CD4-positive, alpha-beta T cell treated with Interleukin-10 for 1 hour (primary cell): ENCODE measurements at regions not wholly inside any gene's neighbourhood (a gene's known extent, or its start where the extent isn't known, plus 50 kb on each side); places are given as distances from the start of the nearest gene placed in this dataset.

Experiments
- DNase-seq: peaks from one replicate; pipeline ENCODE4 v3.0.0-alpha.2; 2020

DNA sequence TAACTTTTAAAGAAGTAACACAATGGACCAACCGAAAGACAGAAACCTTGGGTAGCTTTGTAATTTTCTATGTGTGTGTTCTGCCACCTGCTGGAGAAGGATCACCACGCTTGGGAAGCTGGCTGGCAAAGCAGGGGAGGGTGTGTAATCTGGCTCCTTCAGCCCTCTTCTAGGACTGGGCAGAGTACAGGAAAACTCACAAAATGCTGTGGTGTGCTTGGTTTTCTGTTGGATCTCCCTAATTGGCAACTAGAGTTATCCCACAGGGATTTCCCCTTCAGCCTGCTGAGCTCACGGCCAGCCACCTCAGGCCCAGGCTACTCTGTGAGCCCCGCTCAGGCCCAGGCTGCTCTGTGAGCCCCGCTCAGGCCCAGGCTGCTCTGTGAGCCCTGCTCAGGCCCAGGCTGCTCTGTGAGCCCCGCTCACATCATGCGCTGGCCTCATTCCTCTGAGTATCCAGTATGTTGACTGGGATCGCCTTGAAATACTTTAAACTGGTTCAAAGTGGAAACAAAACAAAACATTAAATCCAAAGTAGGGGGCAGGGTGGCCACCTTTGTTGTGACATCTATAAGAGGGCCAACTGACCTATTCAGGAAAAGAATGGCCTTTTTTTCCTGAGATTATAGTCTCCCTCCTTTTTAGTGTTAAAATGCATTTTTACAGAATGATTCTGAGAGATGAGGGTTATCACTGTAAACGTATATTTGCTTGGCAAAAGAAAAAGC, 52.0 kb upstream of the RNU6-8 start:
- peak; percentile 67 for DNase-seq

DNA sequence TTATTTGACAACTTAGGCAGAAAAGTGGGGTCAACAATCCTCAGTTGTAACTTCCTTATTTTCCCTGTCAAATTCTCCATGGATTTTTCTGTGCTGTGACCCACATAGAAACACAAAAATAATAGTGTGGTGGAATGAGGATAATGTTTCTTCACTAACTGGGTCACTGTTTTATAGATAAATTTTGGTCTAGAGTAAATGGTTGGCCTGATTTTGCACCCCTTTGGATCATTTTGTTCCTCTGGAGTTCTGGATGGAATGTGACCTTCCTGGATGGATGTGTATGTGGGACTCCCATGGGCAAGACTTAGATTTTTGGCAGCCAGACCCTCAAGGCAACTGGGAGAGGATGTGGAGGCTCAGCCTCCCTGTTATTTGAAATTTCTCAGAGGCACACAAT, 52.7 kb upstream of the RNU6-8 start:
- no peak for DNase-seq

DNA sequence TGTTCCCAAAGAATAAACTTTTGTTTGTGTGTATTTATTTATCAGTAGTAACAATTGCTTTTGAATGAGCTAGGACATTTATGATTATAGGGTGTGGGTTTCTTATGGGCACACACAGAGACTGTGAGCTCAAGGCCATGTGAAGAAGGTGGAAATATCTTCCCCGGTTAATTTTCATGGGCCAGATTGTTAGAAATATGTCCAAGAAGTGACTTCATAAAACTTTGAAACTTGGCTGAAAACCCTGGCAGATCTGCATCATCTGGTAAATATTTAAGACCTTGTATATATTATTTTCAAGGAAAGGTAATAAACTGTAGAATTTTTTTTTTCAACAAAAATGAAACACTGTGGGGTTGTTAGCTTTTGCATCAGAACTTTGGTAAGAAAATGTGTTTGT, 53.5 kb upstream of the RNU6-8 start:
- DNase-seq: no peak

DNA sequence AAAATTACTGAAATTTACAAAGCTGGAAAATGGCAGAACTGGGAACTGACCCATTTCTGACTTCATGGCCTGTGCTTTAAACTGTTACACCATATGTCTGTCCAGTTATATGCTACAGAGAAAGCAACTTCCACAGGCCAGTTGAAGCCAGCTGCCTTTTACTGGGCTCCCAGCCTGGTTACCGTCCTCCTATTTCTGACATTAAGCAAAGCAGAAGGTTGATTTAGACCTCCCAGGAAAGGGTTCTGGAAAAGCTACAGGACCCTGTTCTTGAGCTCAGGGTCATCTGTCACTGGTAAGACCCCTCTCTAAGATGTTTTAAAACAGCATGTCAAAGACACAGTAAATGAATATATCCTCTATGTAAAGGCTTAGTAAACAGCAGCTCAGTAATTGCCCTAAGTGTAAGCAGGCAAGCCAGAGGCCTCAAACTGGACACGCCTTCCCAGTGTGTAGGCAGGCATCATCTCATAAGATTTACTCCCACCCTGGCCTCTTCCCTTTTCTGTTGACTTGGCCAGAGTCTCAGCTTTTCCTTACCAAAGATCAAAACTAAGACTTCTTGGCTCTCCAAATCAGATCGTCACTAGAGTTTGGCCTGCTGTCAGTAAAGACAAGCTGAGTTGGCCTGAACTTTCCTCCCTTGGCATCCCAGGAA, 55.4 kb upstream of the RNU6-8 start:
- DNase-seq: no peak

DNA sequence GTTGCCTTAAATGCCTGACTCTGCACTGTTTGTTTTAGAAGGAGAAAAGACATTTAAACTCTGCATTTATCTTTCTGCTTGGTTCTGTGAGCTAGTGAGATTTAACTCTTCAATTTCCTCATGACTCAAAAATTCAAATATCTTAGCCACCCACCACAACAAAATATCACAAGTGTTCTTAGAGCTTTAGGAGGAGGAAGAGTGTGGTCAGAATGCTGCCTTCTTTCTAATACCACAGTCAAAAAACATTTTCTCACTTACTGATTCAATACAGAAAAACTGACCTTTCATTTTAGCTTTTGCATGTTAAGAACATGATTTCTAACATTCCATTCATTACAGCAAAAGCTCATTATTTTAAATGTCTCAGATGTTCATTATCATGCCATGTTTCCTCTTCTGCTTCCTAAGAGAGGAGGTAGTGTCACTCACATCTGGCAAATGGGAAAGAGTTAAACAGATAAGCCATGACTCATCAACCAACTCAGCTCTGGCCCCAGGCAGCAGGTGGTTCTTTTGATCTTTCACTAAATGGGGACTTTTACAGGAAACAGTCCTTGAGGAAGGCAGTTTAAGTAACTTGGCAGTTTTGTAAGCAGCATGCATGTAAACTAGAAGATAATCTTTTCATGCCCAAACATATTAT, 56.4 kb upstream of the RNU6-8 start:
- DNase-seq: no peak

DNA sequence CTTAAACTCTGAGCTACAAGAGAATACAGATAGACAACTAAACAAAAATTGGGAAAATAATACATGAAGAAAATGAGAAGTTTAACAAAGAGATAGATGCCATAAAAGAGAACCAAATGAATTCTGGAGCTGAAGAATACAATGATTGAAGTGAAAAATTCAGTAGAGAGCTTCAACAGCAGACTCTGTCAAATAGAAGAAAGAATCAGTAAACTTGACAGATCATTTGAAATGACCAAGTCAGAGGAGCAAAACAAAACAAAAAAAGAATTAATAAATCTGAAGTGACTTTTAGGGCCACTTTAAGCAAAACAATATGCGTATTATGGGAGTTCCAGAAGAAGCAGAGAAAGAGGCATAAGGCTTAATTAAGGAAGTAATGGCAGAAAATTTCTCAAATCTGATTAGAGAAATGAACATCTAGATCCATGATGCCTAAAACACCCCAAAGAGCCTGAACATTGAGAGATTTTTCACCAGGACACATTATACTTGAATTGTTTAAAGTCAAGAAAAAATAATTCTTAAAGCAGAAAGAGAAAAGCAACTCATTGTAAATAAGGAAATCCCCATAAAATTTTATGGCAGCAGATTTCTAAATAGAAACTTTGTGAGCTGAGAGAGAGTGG, 61.0 kb upstream of the RNU6-8 start:
- no peak for DNase-seq

DNA sequence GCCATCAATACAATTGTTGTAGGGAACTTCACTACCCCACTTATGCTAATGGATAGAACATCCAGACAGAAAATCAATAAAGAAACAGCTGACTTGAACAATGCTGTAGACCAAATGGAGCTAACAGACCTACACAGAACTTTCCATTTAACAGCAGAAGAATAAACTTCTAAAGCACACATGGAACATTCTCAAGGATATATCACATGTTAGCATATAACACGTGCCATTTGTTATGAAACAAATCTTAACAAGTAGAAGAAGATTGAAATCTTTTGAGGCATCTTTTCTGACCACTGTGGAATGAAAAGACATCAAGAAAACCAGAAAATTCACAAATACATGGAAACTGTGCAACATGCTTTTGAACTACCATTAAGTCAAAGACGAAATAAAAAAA, 62.5 kb upstream of the RNU6-8 start:
- no peak for DNase-seq

DNA sequence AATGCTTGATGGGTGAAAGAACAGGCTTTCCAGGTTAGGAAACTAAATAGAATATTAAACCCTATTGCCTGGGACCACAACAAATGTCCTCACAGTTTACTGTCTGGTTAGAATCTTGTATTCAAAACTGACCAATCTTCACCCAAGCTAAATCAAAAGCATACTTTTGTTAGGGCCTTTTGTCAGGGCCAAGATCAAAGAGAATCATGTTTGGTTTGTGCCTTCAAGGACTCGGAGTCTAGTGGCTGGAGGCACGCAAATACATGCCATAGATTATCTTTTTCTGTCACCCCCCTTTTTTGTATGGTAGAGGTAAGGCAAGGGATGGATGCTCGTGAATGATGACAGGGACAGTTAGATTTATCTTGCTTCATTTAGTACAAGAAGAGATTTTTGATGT, 51.1 kb upstream of the AKAP6 start:
- no peak for DNase-seq
